Body of pancreas (tissue), 4 donors: ENCODE measurements at regions not wholly inside any gene's neighbourhood (a gene's known extent, or its start where the extent isn't known, plus 50 kb on each side); places are given as distances from the start of the nearest gene placed in this dataset.

ENCODE experiments used
- ATAC-seq: fragments of 150-250 bp; one replicate; pipeline ENCODE4 v1.9.1; 2016
- DNase-seq, 4 donors: peaks; one replicate each; pipeline ENCODE4 v3.0.0-alpha.2; 2019
- H3K27ac ChIP-seq, 4 donors: fragments of 200-600 bp; sonication (generic); 1 replicate in 3 of 4; 2 replicates in 1 of 4; pipeline versions ENCODE4 v1.5.1 to v1.6.1; 2016 to 2019; ENCODE audit warnings: mild to moderate bottlenecking in 1 of 4, mixed read lengths in 1 of 4, moderate library complexity in 1 of 4
- H3K27me3 ChIP-seq, 2 donors: fragments of 200-600 bp; sonication (generic); one replicate each; pipeline ENCODE4 v1.6.0; 2016; ENCODE audit warnings: mild to moderate bottlenecking in 1 of 2
- H3K36me3 ChIP-seq, 2 donors: fragments of 200-600 bp; sonication (generic); replicated peaks in 1 of 2; 2 replicates each; pipeline ENCODE4 v1.5.1; 2016; ENCODE audit warnings: low read depth in 2 of 2; ENCODE audit not compliant: insufficient read depth in 1 of 2
- H3K4me1 ChIP-seq: fragments of 200-600 bp; sonication (generic); one replicate; pipeline ENCODE4 v1.6.0; 2016
- H3K4me3 ChIP-seq, 2 donors: fragments of 200-600 bp; sonication (generic); 1 replicate in 1 of 2; 2 replicates in 1 of 2; pipeline ENCODE4 v1.5.1; 2016 to 2019
- H3K9me3 ChIP-seq, 3 donors: fragments of 200-600 bp; sonication (generic); 1 replicate in 2 of 3; 2 replicates in 1 of 3; pipeline ENCODE4 v1.5.1; 2016
- POLR2A ChIP-seq, 3 donors: fragments of 450-650 bp; IDR thresholded peaks; one replicate each; pipeline ENCODE4 v1.6.1; 2016; ENCODE audit warnings: antibody characterized with exemption in 3 of 3, mild to moderate bottlenecking in 2 of 3
- WGBS, 2 donors: methylation state at CpG; one replicate each; pipeline ENCODE4 v1.1.5; 2017; 5-methylcytosine and 5-hydroxymethylcytosine counted together
- intact Hi-C: fragments of 100-400 bp; cut with DNase I; formaldehyde crosslinking; loops from one replicate; pipeline ENCODE4 v1.15.1; 2023
- TF ChIP-seq, protein P1 (sequence below), 7 experiments: fragments of 450-650 bp in 4 of 7; fragments of 200-600 bp in 3 of 7; sonication (generic) in 3 of 7; IDR thresholded peaks; one replicate each; pipeline ENCODE4 v1.5.1; 2016 to 2019; ENCODE audit warnings: antibody characterized with exemption in 7 of 7

DNA sequence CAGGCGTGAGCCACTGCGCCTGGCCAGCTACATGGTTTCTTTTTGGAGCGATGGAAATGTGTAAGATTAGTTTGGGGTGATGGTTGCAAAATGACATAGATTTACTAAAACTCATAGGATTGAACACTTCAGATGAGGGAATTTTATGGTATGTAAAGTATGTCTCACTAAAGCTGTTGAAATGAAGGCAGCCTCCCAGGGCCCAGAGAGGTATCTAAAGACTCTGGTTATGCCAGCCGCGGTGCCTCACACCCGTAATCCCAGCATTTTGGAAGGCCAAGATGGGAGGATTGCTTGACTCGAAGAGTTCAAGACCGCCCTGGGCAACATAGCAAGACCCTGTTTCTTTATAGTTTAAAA, 254.9 kb downstream of the PARN start:
- intact Hi-C loops = no loop called here
- H3K9me3 ChIP-seq = no peaks in the 10 kb centered on the region
- WGBS, 2 donors = 95 to 96% methylated on average over 8 of the region's 8 CpGs
- no peaks in the 10 kb centered on the region for H3K4me1 ChIP-seq
- H3K36me3 ChIP-seq = no peaks in the 10 kb centered on the region
- no peak for TF ChIP-seq POLR2A (IDR thresholded peaks at IDR 0.05)
- TF ChIP-seq, protein P1, sequence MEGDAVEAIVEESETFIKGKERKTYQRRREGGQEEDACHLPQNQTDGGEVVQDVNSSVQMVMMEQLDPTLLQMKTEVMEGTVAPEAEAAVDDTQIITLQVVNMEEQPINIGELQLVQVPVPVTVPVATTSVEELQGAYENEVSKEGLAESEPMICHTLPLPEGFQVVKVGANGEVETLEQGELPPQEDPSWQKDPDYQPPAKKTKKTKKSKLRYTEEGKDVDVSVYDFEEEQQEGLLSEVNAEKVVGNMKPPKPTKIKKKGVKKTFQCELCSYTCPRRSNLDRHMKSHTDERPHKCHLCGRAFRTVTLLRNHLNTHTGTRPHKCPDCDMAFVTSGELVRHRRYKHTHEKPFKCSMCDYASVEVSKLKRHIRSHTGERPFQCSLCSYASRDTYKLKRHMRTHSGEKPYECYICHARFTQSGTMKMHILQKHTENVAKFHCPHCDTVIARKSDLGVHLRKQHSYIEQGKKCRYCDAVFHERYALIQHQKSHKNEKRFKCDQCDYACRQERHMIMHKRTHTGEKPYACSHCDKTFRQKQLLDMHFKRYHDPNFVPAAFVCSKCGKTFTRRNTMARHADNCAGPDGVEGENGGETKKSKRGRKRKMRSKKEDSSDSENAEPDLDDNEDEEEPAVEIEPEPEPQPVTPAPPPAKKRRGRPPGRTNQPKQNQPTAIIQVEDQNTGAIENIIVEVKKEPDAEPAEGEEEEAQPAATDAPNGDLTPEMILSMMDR (IDR thresholded peaks at IDR 0.05) = no peak
- no peaks in the 10 kb centered on the region for H3K27me3 ChIP-seq
- ATAC-seq (no peak), DNase-seq (no peak)
- no peak overlapping the region for H3K27ac ChIP-seq
- H3K4me3 ChIP-seq = no peak overlapping the region

DNA sequence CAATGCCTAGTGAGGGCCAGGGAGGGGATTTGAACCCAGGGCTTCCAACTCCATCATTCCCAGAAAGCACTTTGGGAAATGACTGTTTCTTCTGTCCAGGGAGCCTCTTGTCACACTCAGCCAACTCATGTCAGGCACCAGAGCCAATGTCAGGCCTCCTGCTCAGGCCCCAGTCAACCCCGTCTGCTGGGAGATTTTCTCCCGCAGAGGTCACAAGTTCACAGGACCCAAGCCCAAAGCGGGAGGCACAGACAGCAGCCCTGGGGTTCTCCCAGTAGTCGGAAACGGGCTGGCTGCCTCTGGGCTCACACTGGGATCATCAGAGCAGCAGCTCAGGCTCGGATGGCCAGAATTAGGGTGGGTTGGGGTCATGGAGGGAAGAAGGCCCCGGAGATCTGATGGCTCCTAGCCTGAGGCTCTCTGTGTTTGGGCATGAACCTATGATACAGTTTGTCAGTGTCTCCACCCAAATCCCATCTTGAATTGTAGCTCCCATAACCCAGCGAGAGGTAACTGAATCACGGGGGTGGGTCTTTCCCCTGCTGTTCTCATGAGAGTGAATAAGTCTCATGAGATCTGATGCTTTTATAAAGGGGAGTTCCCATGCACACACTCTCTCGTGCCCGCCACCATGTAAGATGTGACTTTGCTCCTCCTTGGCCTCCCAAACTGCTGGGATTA, 255.5 kb downstream of the PARN start:
- intact Hi-C loops = no loop called here
- TF ChIP-seq POLR2A (IDR thresholded peaks at IDR 0.05) = no peak
- TF ChIP-seq, protein P1 (IDR thresholded peaks at IDR 0.05) = no peak
- H3K27ac ChIP-seq = no peak overlapping the region
- DNase-seq (no peak), ATAC-seq (no peak)
- WGBS, 2 donors = 84 to 95% methylated on average over 9 to 11 of the region's 11 CpGs
- H3K4me1 ChIP-seq = no peaks in the 10 kb centered on the region
- H3K9me3 ChIP-seq = no peaks in the 10 kb centered on the region
- H3K36me3 ChIP-seq = no peaks in the 10 kb centered on the region
- no peak overlapping the region for H3K4me3 ChIP-seq
- H3K27me3 ChIP-seq = no peaks in the 10 kb centered on the region

DNA sequence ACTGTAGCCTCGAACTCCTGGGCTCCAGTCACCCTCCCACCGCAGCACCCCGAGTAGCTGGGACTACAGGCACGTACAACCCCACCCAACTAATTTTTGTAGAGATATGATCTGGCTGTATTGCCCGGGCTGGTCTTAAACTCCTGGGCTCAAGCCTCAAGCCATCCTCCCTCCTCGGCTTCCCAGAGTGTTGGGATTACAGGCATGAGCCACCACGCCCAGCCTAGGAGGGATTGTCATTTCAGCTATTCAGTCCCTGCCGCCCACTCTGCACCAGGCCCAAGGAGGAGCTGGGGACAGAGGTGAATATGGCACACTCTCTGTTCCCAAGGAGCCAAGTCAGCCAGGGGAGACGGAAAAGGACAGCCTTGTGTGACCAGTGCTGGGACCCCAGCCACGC, 256.2 kb downstream of the PARN start:
- H3K27ac ChIP-seq = no peak overlapping the region
- no peaks in the 10 kb centered on the region for H3K36me3 ChIP-seq
- intact Hi-C loops = no loop called here
- TF ChIP-seq, protein P1 (IDR thresholded peaks at IDR 0.05) = no peak
- no peak for TF ChIP-seq POLR2A (IDR thresholded peaks at IDR 0.05)
- no peak overlapping the region for H3K4me3 ChIP-seq
- ATAC-seq = no peak
- WGBS, 2 donors = 84 to 90% methylated on average over 9 to 10 of the region's 10 CpGs
- no peaks in the 10 kb centered on the region for H3K27me3 ChIP-seq
- no peaks in the 10 kb centered on the region for H3K4me1 ChIP-seq
- no peak for DNase-seq
- no peaks in the 10 kb centered on the region for H3K9me3 ChIP-seq

DNA sequence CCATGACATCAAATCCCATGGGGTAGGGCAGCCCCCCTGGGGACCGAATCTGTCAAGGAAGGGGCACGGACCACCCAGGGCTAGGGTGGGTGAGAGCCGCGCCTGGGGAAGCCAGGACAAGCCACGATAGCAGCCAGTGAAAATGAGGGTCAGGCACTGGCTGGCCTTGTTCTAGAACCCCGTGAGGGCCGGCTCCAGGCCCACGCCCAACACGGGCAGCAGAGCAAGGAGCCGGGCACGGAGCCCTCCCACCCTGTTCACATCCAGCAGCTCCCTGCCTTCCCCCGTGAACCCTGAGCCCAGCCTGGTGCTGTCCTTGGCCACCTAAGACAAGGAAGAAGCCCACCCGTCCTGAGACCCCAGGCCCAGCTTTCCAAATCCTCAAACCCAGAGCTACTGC, 256.7 kb downstream of the PARN start:
- intact Hi-C loops = no loop called here
- WGBS, 2 donors = 73 to 92% methylated on average over 2 to 13 of the region's 13 CpGs
- DNase-seq (no peak), ATAC-seq (no peak)
- Histone ChIP-seq H3K27me3 (no peaks in the 10 kb centered on the region), H3K9me3 (no peaks in the 10 kb centered on the region), H3K4me1 (no peaks in the 10 kb centered on the region), H3K4me3 (no peak overlapping the region), H3K27ac (no peak overlapping the region), H3K36me3 (no peaks in the 10 kb centered on the region)
- TF ChIP-seq, protein P1 (IDR thresholded peaks at IDR 0.05) = no peak
- no peak for TF ChIP-seq POLR2A (IDR thresholded peaks at IDR 0.05)

DNA sequence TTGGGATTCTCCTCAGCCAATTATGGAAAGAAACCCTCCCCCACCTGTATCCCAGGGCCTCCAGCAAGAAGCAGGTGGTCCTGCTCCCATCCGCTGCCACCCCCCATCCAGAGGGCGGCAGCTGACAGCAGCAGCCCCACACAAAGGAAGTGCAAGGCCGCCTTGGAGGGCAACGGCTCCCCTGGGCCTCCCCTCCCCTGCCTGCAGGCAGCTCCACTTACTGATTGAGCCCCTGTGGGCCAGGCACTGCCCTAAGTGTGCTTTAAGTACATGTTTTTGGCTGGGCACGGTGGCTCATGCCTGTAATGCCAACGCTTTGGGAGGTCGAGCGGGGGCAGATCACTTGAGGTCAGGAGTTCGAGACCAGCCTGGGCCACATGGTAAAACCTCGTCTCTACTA, 257.6 kb downstream of the PARN start:
- TF ChIP-seq, protein P1 (IDR thresholded peaks at IDR 0.05) = no peak
- no peak for TF ChIP-seq POLR2A (IDR thresholded peaks at IDR 0.05)

More for the DNA sequence above, 257.6 kb downstream of the PARN start:
- no peaks in the 10 kb centered on the region for H3K27me3 ChIP-seq
- H3K36me3 ChIP-seq = no peaks in the 10 kb centered on the region
- no peaks in the 10 kb centered on the region for H3K9me3 ChIP-seq
- H3K4me1 ChIP-seq = no peaks in the 10 kb centered on the region
- H3K27ac ChIP-seq = no peak overlapping the region
- intact Hi-C loops = no loop called here
- 72 to 77% methylated on average over 6 to 10 of the region's 10 CpGs for WGBS, 2 donors
- ATAC-seq = no peak
- DNase-seq = no peak
- no peak overlapping the region for H3K4me3 ChIP-seq
